Lower leg skin (tissue), 3 donors: ENCODE measurements at regions not wholly inside any gene's neighbourhood (a gene's known extent, or its start where the extent isn't known, plus 50 kb on each side); places are given as distances from the start of the nearest gene placed in this dataset.

Experiments used
- CTCF ChIP-seq, 3 donors: fragments of 450-650 bp; IDR thresholded peaks; one replicate each; pipeline ENCODE4 v1.5.1; 2016; ENCODE audit warnings: antibody characterized with exemption in 3 of 3, mild to moderate bottlenecking in 3 of 3, moderate library complexity in 2 of 3
- POLR2A ChIP-seq, 2 donors: fragments of 450-650 bp; IDR thresholded peaks; one replicate each; pipeline ENCODE4 v1.6.1; 2016 to 2017; ENCODE audit warnings: antibody characterized with exemption in 2 of 2, mild to moderate bottlenecking in 1 of 2, moderate library complexity in 1 of 2

GRCh38 chr21:21614966-21615365 lies 616.8 kb downstream of the NCAM2 start:
- TF ChIP-seq CTCF (IDR thresholded peaks at IDR 0.05) (no peak), POLR2A (IDR thresholded peaks at IDR 0.05) (no peak)
